Amygdala (tissue), 56 donors: ENCODE measurements at regions not wholly inside any gene's neighbourhood (a gene's known extent, or its start where the extent isn't known, plus 50 kb on each side); places are given as distances from the start of the nearest gene placed in this dataset.
"Not testable (repeated sequence)": the region's sequence is repeated elsewhere in the genome, so short reads cannot be mapped to it uniquely, and the experiment has no call there.

Experiments
- DNase-seq, 56 donors: peaks; one replicate each; lab custom pipeline; 2025; lab: John Stamatoyannopoulos, UW

- no peak for DNase-seq
Measured at GRCh38 chr11:103584021-103584420, 452.4 kb upstream of the DDI1 start.

- no peak for DNase-seq
Measured at GRCh38 chr11:103584720-103585119, 451.7 kb upstream of the DDI1 start.

- DNase-seq: no peak
Measured at GRCh38 chr11:103585401-103585800, 451.0 kb upstream of the DDI1 start.

- DNase-seq: no peak
Measured at GRCh38 chr11:103585911-103586310, 450.5 kb upstream of the DDI1 start.

GRCh38 chr11:103586756-103587155 is 449.7 kb upstream of the DDI1 start:
- no peak for DNase-seq

GRCh38 chr11:103587901-103588788 is 448.3 kb upstream of the DDI1 start:
- no peak for DNase-seq

GRCh38 chr11:103591554-103591953 is 444.9 kb upstream of the DDI1 start:
- DNase-seq: no peak

- DNase-seq: no peak
Measured at GRCh38 chr11:103594283-103594682, 442.2 kb upstream of the DDI1 start.

- no peak for DNase-seq
Measured at GRCh38 chr11:103596315-103596714, 440.1 kb upstream of the DDI1 start.

GRCh38 chr11:103601225-103601846 is 435.1 kb upstream of the DDI1 start:
- DNase-seq: peak in 13 of 56 donors; percentile 1 to 50 (median 8)

GRCh38 chr11:103602840-103603239 is 433.6 kb upstream of the DDI1 start:
- DNase-seq: no peak

- no peak for DNase-seq
Measured at GRCh38 chr11:103604310-103604709, 432.1 kb upstream of the DDI1 start.

GRCh38 chr11:103608566-103608965 is 427.9 kb upstream of the DDI1 start:
- DNase-seq: no peak

GRCh38 chr11:103609117-103610066 is 427.0 kb upstream of the DDI1 start:
- DNase-seq: no peak

GRCh38 chr11:103610435-103610834 is 426.0 kb upstream of the DDI1 start:
- DNase-seq: no peak

- DNase-seq: not testable (repeated sequence)
Measured at GRCh38 chr11:103611526-103612260, 424.7 kb upstream of the DDI1 start.

- not testable (repeated sequence) for DNase-seq
Measured at GRCh38 chr11:103612451-103612850, 424.0 kb upstream of the DDI1 start.

- DNase-seq: not testable (repeated sequence)
Measured at GRCh38 chr11:103616586-103616985, 419.9 kb upstream of the DDI1 start.

- no peak for DNase-seq
Measured at GRCh38 chr11:103618528-103618927, 417.9 kb upstream of the DDI1 start.

GRCh38 chr11:103619480-103619879 is 417.0 kb upstream of the DDI1 start:
- DNase-seq: peak in 1 of 56 donors; percentile 1
